HCT116 (cell line): ENCODE measurements at regions not wholly inside any gene's neighbourhood (a gene's known extent, or its start where the extent isn't known, plus 50 kb on each side); places are given as distances from the start of the nearest gene placed in this dataset.

Source experiments
- ATAC-seq: fragments of 200-7000 bp; cut with Tn5 transposase; 2 replicates; pipeline ENCODE4 v1.9.1; 2020; ENCODE audit warnings: mild to moderate bottlenecking, moderate library complexity
- BruUV-seq: library from RNA; stranded (reverse); fragments of 400-500 nt; replicated peaks from 2 replicates; lab custom pipeline; 2021; lab: Mats Ljungman, UMichigan
- CTCF ChIA-PET: fragments of 300-600 bp; sonication (Branson Sonifier 250); formaldehyde crosslinking; loops from one replicate; lab custom pipeline; 2021; ENCODE audit warnings: antibody characterized with exemption; lab: Charles Lee
- POLR2A ChIA-PET: fragments of 300-600, 350-600 bp; sonication (Branson Sonifier 250); formaldehyde crosslinking; loops from one replicate; lab custom pipeline; 2021; ENCODE audit warnings: antibody characterized with exemption; lab: Charles Lee
- RAD21 ChIA-PET, 2 experiments: fragments of 300-600 bp; sonication (Branson Sonifier 250); formaldehyde crosslinking; loops; one replicate each; lab custom pipeline; 2023; ENCODE audit warnings: low total read pairs in 2 of 2; ENCODE audit not compliant: uncharacterized antibody in 2 of 2, unreplicated experiment in 2 of 2, low non-redundant PET in 1 of 2; lab: Charles Lee
- DNase-seq: peaks from one replicate; pipeline ENCODE4 v3.0.0-alpha.2; 2010; ENCODE audit warnings: low read depth, low spot score
- H2AFZ ChIP-seq: fragments of 200-600 bp; shearing (Covaris generic), sonication (generic); 2 replicates; pipeline ENCODE4 v1.6.1; 2017; ENCODE audit warnings: low read depth, mixed run types, mixed read lengths, antibody characterized with exemption, low read length; ENCODE audit not compliant: poor library complexity, severe bottlenecking
- H3K27ac ChIP-seq: 2 replicates; pipeline ENCODE4 v1.5.1; 2012; ENCODE audit warnings: low read depth, low read length
- H3K27me3 ChIP-seq: fragments of 200-600 bp; sonication (generic); 2 replicates; pipeline ENCODE4 v1.6.1; 2016; ENCODE audit warnings: mixed run types, low read length, mixed read lengths; ENCODE audit not compliant: insufficient read depth
- H3K36me3 ChIP-seq, 2 experiments: fragments of 200-500 bp in 1 of 2; fragments of 200-600 bp in 1 of 2; sonication (Bioruptor generic) in 1 of 2; sonication (generic) in 1 of 2; 2 replicates each; pipeline versions ENCODE4 v1.5.1 to v1.6.1; 2014 to 2016; ENCODE audit warnings: low read length in 2 of 2, inconsistent platforms in 1 of 2, mixed read lengths in 1 of 2, mixed run types in 1 of 2; ENCODE audit not compliant: insufficient read depth in 2 of 2, control insufficient read depth in 1 of 2
- H3K4me1 ChIP-seq, 2 experiments: fragments of 200-600 bp in 1 of 2; sonication (generic) in 1 of 2; 2 replicates each; pipeline versions ENCODE4 v1.5.1 to v1.6.1; 2012 to 2017; ENCODE audit warnings: low read length in 2 of 2, inconsistent platforms in 1 of 2, mild to moderate bottlenecking in 1 of 2, mixed read lengths in 1 of 2, mixed run types in 1 of 2, moderate library complexity in 1 of 2; ENCODE audit not compliant: insufficient read depth in 2 of 2, control insufficient read depth in 1 of 2
- H3K4me2 ChIP-seq: fragments of 200-600 bp; sonication (generic); 2 replicates; pipeline ENCODE4 v1.6.1; 2017; ENCODE audit warnings: mixed run types, low read length, mixed read lengths
- H3K4me3 ChIP-seq, 2 experiments: fragments of 200-600 bp in 1 of 2; sonication (generic) in 1 of 2; replicated peaks in 1 of 2; 2 replicates each; pipeline ENCODE4 v1.5.1; 2011 to 2016; ENCODE audit warnings: low read length in 2 of 2, control low read depth in 1 of 2, low read depth in 1 of 2, mild to moderate bottlenecking in 1 of 2, mixed read lengths in 1 of 2, mixed run types in 1 of 2
- H3K79me2 ChIP-seq: fragments of 200-600 bp; sonication (generic); 2 replicates; pipeline ENCODE4 v1.6.1; 2017; ENCODE audit warnings: mild to moderate bottlenecking, mixed run types, low read length, moderate library complexity, mixed read lengths; ENCODE audit not compliant: insufficient read depth
- H3K9ac ChIP-seq: fragments of 200-600 bp; sonication (generic); 2 replicates; pipeline ENCODE4 v1.6.1; 2016; ENCODE audit warnings: low read length, mixed read lengths
- H3K9me2 ChIP-seq: fragments of 200-600 bp; sonication (generic), shearing (Covaris generic); 2 replicates; pipeline ENCODE4 v1.6.1; 2017; ENCODE audit warnings: mixed run types, mild to moderate bottlenecking, moderate library complexity; ENCODE audit not compliant: insufficient read depth
- H3K9me3 ChIP-seq, 2 experiments: fragments of 200-500 bp in 1 of 2; fragments of 200-600 bp in 1 of 2; sonication (Bioruptor generic) in 1 of 2; sonication (generic) in 1 of 2; 2 replicates each; pipeline ENCODE4 v1.6.1; 2014 to 2017; ENCODE audit warnings: low read length in 2 of 2, mixed read lengths in 2 of 2, inconsistent platforms in 1 of 2, low read depth in 1 of 2, mild to moderate bottlenecking in 1 of 2, mixed run types in 1 of 2, moderate library complexity in 1 of 2; ENCODE audit not compliant: control insufficient read depth in 1 of 2, insufficient read depth in 1 of 2
- H4K20me1 ChIP-seq: fragments of 200-600 bp; sonication (generic), shearing (Covaris generic); 2 replicates; pipeline ENCODE4 v1.6.1; 2017; ENCODE audit warnings: mixed run types, mild to moderate bottlenecking, moderate library complexity; ENCODE audit not compliant: insufficient read depth
- CBX3 ChIP-seq: IDR thresholded peaks from 2 replicates; pipeline ENCODE4 v1.6.1; 2012; ENCODE audit warnings: low read depth
- CEBPB ChIP-seq: IDR thresholded peaks from 2 replicates; pipeline ENCODE4 v1.6.1; 2012; ENCODE audit warnings: low read depth
- EZH2phosphoT487 ChIP-seq: fragments of 200-600 bp; IDR thresholded peaks from 2 replicates; pipeline ENCODE4 v1.6.1; 2018; ENCODE audit warnings: antibody characterized with exemption, borderline replicate concordance
- JUND ChIP-seq: IDR thresholded peaks from 2 replicates; pipeline ENCODE4 v1.6.1; 2012
- POLR2A ChIP-seq: IDR thresholded peaks from 2 replicates; pipeline ENCODE4 v1.7.0; 2011; ENCODE audit warnings: borderline replicate concordance; ENCODE audit not compliant: insufficient read depth, insufficient read length; ENCODE audit errors: extremely low read depth
- POLR2AphosphoS5 ChIP-seq: IDR thresholded peaks from 2 replicates; pipeline ENCODE4 v1.6.1; 2011; ENCODE audit warnings: mild to moderate bottlenecking, low read depth, low read length, moderate library complexity
- RAD21 ChIP-seq: IDR thresholded peaks from 2 replicates; pipeline ENCODE4 v1.6.1; 2012; ENCODE audit warnings: low read depth, mild to moderate bottlenecking
- REST ChIP-seq: IDR thresholded peaks from 2 replicates; pipeline ENCODE4 v1.6.1; 2012; ENCODE audit warnings: low read depth
- SRF ChIP-seq: IDR thresholded peaks from 2 replicates; pipeline ENCODE4 v1.6.1; 2012; ENCODE audit warnings: low read depth
- YY1 ChIP-seq: IDR thresholded peaks from 2 replicates; pipeline ENCODE4 v1.6.1; 2011; ENCODE audit warnings: low read length, low read depth, moderate library complexity, mild to moderate bottlenecking; ENCODE audit not compliant: insufficient replicate concordance; ENCODE audit errors: extremely low read depth
- ZBTB33 ChIP-seq: IDR thresholded peaks from 2 replicates; pipeline ENCODE4 v1.6.1; 2011; ENCODE audit warnings: mild to moderate bottlenecking, low read length, moderate library complexity; ENCODE audit not compliant: insufficient replicate concordance; ENCODE audit errors: extremely low read depth
- ZFX ChIP-seq: fragments of 450-650 bp; IDR thresholded peaks from 2 replicates; pipeline ENCODE4 v1.6.1; 2017
- intact Hi-C: fragments of 100-400 bp; cut with micrococcal nuclease; formaldehyde crosslinking; loops from 2 replicates; pipeline ENCODE4 v1.10.0; 2022
- TF ChIP-seq, protein P1 (sequence below): IDR thresholded peaks from 2 replicates; pipeline ENCODE4 v1.6.1; 2012
- TF ChIP-seq, protein P2 (sequence below): IDR thresholded peaks from 2 replicates; pipeline ENCODE4 v1.6.1; 2012

GRCh38 chr2:217289177-217289906 is 429.5 kb upstream of the TNP1 start:
- Histone ChIP-seq H4K20me1 (no peaks in the 10 kb centered on the region), H3K4me2 (no peak overlapping the region), H3K4me3 (no peak overlapping the region), H3K36me3 (no peaks in the 10 kb centered on the region), H3K27ac (no peak overlapping the region), H3K9ac (no peak overlapping the region), H3K27me3 (peaks cover 14% of the 10 kb centered on the region), H3K79me2 (no peaks in the 10 kb centered on the region), H3K9me2 (no peaks in the 10 kb centered on the region), H2AFZ (no peak overlapping the region)
- ATAC-seq (no peak), DNase-seq (no peak)
- ChIA-PET RAD21 (no interaction called here), CTCF (no interaction called here), POLR2A (no interaction called here)
- BruUV-seq = no TSS peak
- TF ChIP-seq POLR2A = no peak
- no peak for TF ChIP-seq YY1
- TF ChIP-seq, protein P1, sequence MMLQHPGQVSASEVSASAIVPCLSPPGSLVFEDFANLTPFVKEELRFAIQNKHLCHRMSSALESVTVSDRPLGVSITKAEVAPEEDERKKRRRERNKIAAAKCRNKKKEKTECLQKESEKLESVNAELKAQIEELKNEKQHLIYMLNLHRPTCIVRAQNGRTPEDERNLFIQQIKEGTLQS = no peak
- TF ChIP-seq ZBTB33 = no peak
- TF ChIP-seq SRF = no peak
- TF ChIP-seq, protein P2, sequence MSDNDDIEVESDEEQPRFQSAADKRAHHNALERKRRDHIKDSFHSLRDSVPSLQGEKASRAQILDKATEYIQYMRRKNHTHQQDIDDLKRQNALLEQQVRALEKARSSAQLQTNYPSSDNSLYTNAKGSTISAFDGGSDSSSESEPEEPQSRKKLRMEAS = no peak
- TF ChIP-seq ZFX = no peak
- TF ChIP-seq CBX3 = no peak
- no peak for TF ChIP-seq RAD21
- no peak for TF ChIP-seq EZH2phosphoT487
- TF ChIP-seq REST = no peak
- no peak for TF ChIP-seq CEBPB
- no peak for TF ChIP-seq JUND
- TF ChIP-seq POLR2AphosphoS5 = no peak
- TF ChIP-seq, all 23 proteins: peak for 0
- intact Hi-C loops = no loop called here
- H3K4me1 ChIP-seq = no peaks in the 10 kb centered on the region
- H3K9me3 ChIP-seq = no peaks in the 10 kb centered on the region
